NCI-H510A treated with DMSO at 0.1 percent for 48 hours (cell line): ENCODE measurements at regions not wholly inside any gene's neighbourhood (a gene's known extent, or its start where the extent isn't known, plus 50 kb on each side); places are given as distances from the start of the nearest gene placed in this dataset.
"Not testable (repeated sequence)": the region's sequence is repeated elsewhere in the genome, so short reads cannot be mapped to it uniquely, and the experiment has no call there.

ENCODE experiments used
- DNase-seq: peaks from one replicate; lab custom pipeline; 2025; lab: John Stamatoyannopoulos, UW

- DNase-seq, result no peak
Observed at GRCh38 chr12:131250028-131250950, 296.6 kb downstream of the ADGRD1 start.

- DNase-seq, result no peak
Observed at GRCh38 chr12:131250951-131251315, 297.2 kb downstream of the ADGRD1 start.

- DNase-seq, result no peak
Observed at GRCh38 chr12:131251336-131252101, 297.8 kb downstream of the ADGRD1 start.

- no peak for DNase-seq
Observed at GRCh38 chr12:131253376-131254026, 299.8 kb downstream of the ADGRD1 start.

- no peak for DNase-seq
Observed at GRCh38 chr12:131254374-131254773, 300.7 kb downstream of the ADGRD1 start.

GRCh38 chr12:131258398-131258797 lies 304.7 kb downstream of the ADGRD1 start:
- no peak for DNase-seq

GRCh38 chr12:131260251-131260905 lies 306.7 kb downstream of the ADGRD1 start:
- no peak for DNase-seq

GRCh38 chr12:131260954-131261353 lies 307.2 kb downstream of the ADGRD1 start:
- no peak for DNase-seq

GRCh38 chr12:131261906-131262305 lies 308.2 kb downstream of the ADGRD1 start:
- no peak for DNase-seq

- DNase-seq, result no peak
Observed at GRCh38 chr12:131263626-131264025, 309.9 kb downstream of the ADGRD1 start.

- no peak for DNase-seq
Observed at GRCh38 chr12:131264635-131265034, 310.9 kb downstream of the ADGRD1 start.

GRCh38 chr12:131266591-131267467 lies 313.1 kb downstream of the ADGRD1 start:
- DNase-seq, result no peak

- no peak for DNase-seq
Observed at GRCh38 chr12:131267576-131267975, 313.9 kb downstream of the ADGRD1 start.

- not testable (repeated sequence) for DNase-seq
Observed at GRCh38 chr12:131268123-131268522, 314.4 kb downstream of the ADGRD1 start.

- not testable (repeated sequence) for DNase-seq
Observed at GRCh38 chr12:131268571-131268970, 314.9 kb downstream of the ADGRD1 start.

GRCh38 chr12:131269551-131269950 lies 315.8 kb downstream of the ADGRD1 start:
- DNase-seq, result no peak

GRCh38 chr12:131269977-131270376 lies 316.3 kb downstream of the ADGRD1 start:
- not testable (repeated sequence) for DNase-seq

- no peak for DNase-seq
Observed at GRCh38 chr12:131271724-131272123, 318.0 kb downstream of the ADGRD1 start.

GRCh38 chr12:131272283-131272814 lies 318.6 kb downstream of the ADGRD1 start:
- not testable (repeated sequence) for DNase-seq

- DNase-seq, result no peak
Observed at GRCh38 chr12:131273291-131273845, 319.7 kb downstream of the ADGRD1 start.
